Loucy (cell line): ENCODE measurements at regions not wholly inside any gene's neighbourhood (a gene's known extent, or its start where the extent isn't known, plus 50 kb on each side); places are given as distances from the start of the nearest gene placed in this dataset.

Source experiments
- H2AFZ ChIP-seq: fragments of 200-600 bp; sonication (generic); 2 replicates; pipeline ENCODE4 v1.6.0; 2016; ENCODE audit warnings: antibody characterized with exemption, mild to moderate bottlenecking, low read length, moderate library complexity
- H3F3A ChIP-seq: fragments of 200-600 bp; 2 replicates; pipeline ENCODE4 v1.6.0; 2016; ENCODE audit warnings: antibody characterized with exemption, low read depth, mild to moderate bottlenecking
- H3K27me3 ChIP-seq: fragments of 200-600 bp; sonication (generic); 2 replicates; pipeline ENCODE4 v1.6.1; 2014; ENCODE audit warnings: low read length, mild to moderate bottlenecking; ENCODE audit not compliant: insufficient read depth, poor library complexity, severe bottlenecking
- H3K36me3 ChIP-seq: fragments of 200-600 bp; sonication (generic); 2 replicates; pipeline ENCODE4 v1.6.1; 2016; ENCODE audit warnings: low read length; ENCODE audit not compliant: insufficient read depth
- H3K4me1 ChIP-seq: fragments of 200-600 bp; sonication (generic); 2 replicates; pipeline ENCODE4 v1.5.1; 2014; ENCODE audit warnings: low read length, mild to moderate bottlenecking; ENCODE audit not compliant: insufficient read depth, poor library complexity, severe bottlenecking
- H3K4me2 ChIP-seq: fragments of 200-600 bp; sonication (generic); 2 replicates; pipeline ENCODE4 v1.6.0; 2014; ENCODE audit warnings: antibody characterized with exemption, low read length, low read depth, mild to moderate bottlenecking; ENCODE audit not compliant: poor library complexity, severe bottlenecking
- H3K4me3 ChIP-seq: fragments of 200-600 bp; sonication (generic); 2 replicates; pipeline ENCODE4 v1.5.1; 2014; ENCODE audit warnings: low read length, mild to moderate bottlenecking, mixed read lengths; ENCODE audit not compliant: poor library complexity, severe bottlenecking
- H3K79me2 ChIP-seq: fragments of 200-600 bp; sonication (generic); 2 replicates; pipeline ENCODE4 v1.6.1; 2014; ENCODE audit warnings: low read length; ENCODE audit not compliant: insufficient read depth
- H3K9ac ChIP-seq: fragments of 200-600 bp; sonication (generic); 2 replicates; pipeline ENCODE4 v1.6.0; 2014; ENCODE audit warnings: mild to moderate bottlenecking, low read depth, low read length, moderate library complexity; ENCODE audit not compliant: poor library complexity, severe bottlenecking
- H3K9me2 ChIP-seq: fragments of 200-600 bp; sonication (generic); replicated peaks from 2 replicates; pipeline ENCODE4 v1.6.1; 2016; ENCODE audit warnings: low read depth, low read length, mixed read lengths
- H3K9me3 ChIP-seq: fragments of 200-600 bp; sonication (generic); 2 replicates; pipeline ENCODE4 v1.6.1; 2014; ENCODE audit warnings: mild to moderate bottlenecking, antibody characterized with exemption, low read length, low read depth; ENCODE audit not compliant: insufficient read depth
- H4K20me1 ChIP-seq: fragments of 200-600 bp; sonication (generic); 2 replicates; pipeline ENCODE4 v1.6.0; 2014; ENCODE audit warnings: antibody characterized with exemption, low read length, mild to moderate bottlenecking; ENCODE audit not compliant: insufficient read depth, poor library complexity, severe bottlenecking
- CTCF ChIP-seq: fragments of 200-600 bp; sonication (generic); conservative IDR thresholded peaks from 2 replicates; pipeline ENCODE4 v1.5.1; 2014; ENCODE audit warnings: mild to moderate bottlenecking, antibody characterized with exemption, low read length
- EZH2phosphoT487 ChIP-seq: fragments of 200-600 bp; IDR thresholded peaks from 2 replicates; pipeline ENCODE4 v1.6.1; 2018; ENCODE audit warnings: antibody characterized with exemption, mild to moderate bottlenecking, moderate library complexity, borderline replicate concordance

GRCh38 chr13:30044932-30045331 lies 194.5 kb upstream of the UBL3 start:
- Histone ChIP-seq H3K79me2 (no peaks in the 10 kb centered on the region), H3K9me2 (no peaks in the 10 kb centered on the region), H3K4me3 (no peak overlapping the region), H3K4me1 (peaks cover 48% of the 10 kb centered on the region), H3K36me3 (no peaks in the 10 kb centered on the region), H3K9ac (no peak overlapping the region), H4K20me1 (no peaks in the 10 kb centered on the region), H3F3A (no peaks in the 10 kb centered on the region), H2AFZ (no peak overlapping the region), H3K27me3 (no peaks in the 10 kb centered on the region), H3K4me2 (no peak overlapping the region), H3K9me3 (no peaks in the 10 kb centered on the region)
- TF ChIP-seq CTCF (no peak), EZH2phosphoT487 (no peak)

- H2AFZ ChIP-seq: no peak overlapping the region
- H3F3A ChIP-seq: no peaks in the 10 kb centered on the region
- no peak overlapping the region for H3K4me3 ChIP-seq
- no peaks in the 10 kb centered on the region for H3K9me3 ChIP-seq
- no peaks in the 10 kb centered on the region for H4K20me1 ChIP-seq
- H3K4me2 ChIP-seq: no peak overlapping the region
- H3K79me2 ChIP-seq: no peaks in the 10 kb centered on the region
- TF ChIP-seq CTCF (no peak), EZH2phosphoT487 (no peak)
- no peaks in the 10 kb centered on the region for H3K9me2 ChIP-seq
- peaks cover 41% of the 10 kb centered on the region for H3K4me1 ChIP-seq
- H3K36me3 ChIP-seq: no peaks in the 10 kb centered on the region
- H3K27me3 ChIP-seq: no peaks in the 10 kb centered on the region
- no peak overlapping the region for H3K9ac ChIP-seq
These were observed 193.2 kb upstream of the UBL3 start for GRCh38 chr13:30043631-30043925.

GRCh38 chr13:30042891-30043630 lies 192.6 kb upstream of the UBL3 start:
- no peak for TF ChIP-seq CTCF
- no peak for TF ChIP-seq EZH2phosphoT487

More at GRCh38 chr13:30042891-30043630, 192.6 kb upstream of the UBL3 start:
- H3K4me1 ChIP-seq: peaks cover 35% of the 10 kb centered on the region
- no peaks in the 10 kb centered on the region for H3K27me3 ChIP-seq
- no peak overlapping the region for H3K4me3 ChIP-seq
- no peaks in the 10 kb centered on the region for H3K36me3 ChIP-seq
- no peaks in the 10 kb centered on the region for H3K9me2 ChIP-seq
- H3K9ac ChIP-seq: no peak overlapping the region
- no peaks in the 10 kb centered on the region for H3K9me3 ChIP-seq
- no peaks in the 10 kb centered on the region for H4K20me1 ChIP-seq
- H2AFZ ChIP-seq: no peak overlapping the region
- H3K4me2 ChIP-seq: no peak overlapping the region
- no peaks in the 10 kb centered on the region for H3F3A ChIP-seq
- H3K79me2 ChIP-seq: no peaks in the 10 kb centered on the region
